ENCODE measurements at regions not wholly inside any gene's neighbourhood (a gene's known extent, or its start where the extent isn't known, plus 50 kb on each side); places are given as distances from the start of the nearest gene placed in this dataset.

GRCh38 chr4:188197566-188197965 lies 58.3 kb downstream of the TRIML1 start:
- Mint-ChIP-seq H3K27ac (no peak overlapping the region), H3K4me3 (no peak overlapping the region), H3K4me1 (ENCODE audit: low read depth) (no peaks in the 10 kb centered on the region), H3K36me3 (ENCODE audit: low read depth) (no peaks in the 10 kb centered on the region), H3K27me3 (no peaks in the 10 kb centered on the region), H3K9me3 (peaks cover 15% of the 10 kb centered on the region)
- DNase-seq = no peak

- no peaks in the 10 kb centered on the region for H3K36me3 Mint-ChIP-seq (ENCODE audit: low read depth)
- H3K9me3 Mint-ChIP-seq = peaks cover 14% of the 10 kb centered on the region
- no peak overlapping the region for H3K4me3 Mint-ChIP-seq
- no peaks in the 10 kb centered on the region for H3K27me3 Mint-ChIP-seq
- no peak for DNase-seq
- H3K4me1 Mint-ChIP-seq (ENCODE audit: low read depth) = no peaks in the 10 kb centered on the region
- H3K27ac Mint-ChIP-seq = no peak overlapping the region
Measured at GRCh38 chr4:188198982-188199792, 59.9 kb downstream of the TRIML1 start.

- Mint-ChIP-seq H3K4me3 (no peak overlapping the region), H3K36me3 (ENCODE audit: low read depth) (no peaks in the 10 kb centered on the region), H3K27ac (no peak overlapping the region), H3K4me1 (ENCODE audit: low read depth) (no peaks in the 10 kb centered on the region), H3K9me3 (peaks cover 16% of the 10 kb centered on the region), H3K27me3 (no peaks in the 10 kb centered on the region)
- no peak for DNase-seq
Measured at GRCh38 chr4:188201851-188202250, 62.6 kb downstream of the TRIML1 start.

- Mint-ChIP-seq H3K9me3 (peaks cover 12% of the 10 kb centered on the region), H3K27me3 (no peaks in the 10 kb centered on the region), H3K36me3 (ENCODE audit: low read depth) (no peaks in the 10 kb centered on the region), H3K4me3 (no peak overlapping the region), H3K4me1 (ENCODE audit: low read depth) (no peaks in the 10 kb centered on the region), H3K27ac (no peak overlapping the region)
- no peak for DNase-seq
Measured at GRCh38 chr4:188206783-188207182, 67.5 kb downstream of the TRIML1 start.

GRCh38 chr4:188214861-188215260 lies 75.6 kb downstream of the TRIML1 start:
- no peak overlapping the region for H3K4me3 Mint-ChIP-seq
- H3K4me1 Mint-ChIP-seq (ENCODE audit: low read depth) = no peaks in the 10 kb centered on the region
- no peaks in the 10 kb centered on the region for H3K27me3 Mint-ChIP-seq
- no peak overlapping the region for H3K27ac Mint-ChIP-seq
- H3K36me3 Mint-ChIP-seq (ENCODE audit: low read depth) = no peaks in the 10 kb centered on the region
- DNase-seq = no peak
- peaks cover 2% of the 10 kb centered on the region for H3K9me3 Mint-ChIP-seq

- no peaks in the 10 kb centered on the region for H3K4me1 Mint-ChIP-seq (ENCODE audit: low read depth)
- H3K27ac Mint-ChIP-seq = no peak overlapping the region
- H3K9me3 Mint-ChIP-seq = peaks cover 2% of the 10 kb centered on the region
- no peaks in the 10 kb centered on the region for H3K36me3 Mint-ChIP-seq (ENCODE audit: low read depth)
- no peak overlapping the region for H3K4me3 Mint-ChIP-seq
- no peaks in the 10 kb centered on the region for H3K27me3 Mint-ChIP-seq
- DNase-seq = no peak
Measured at GRCh38 chr4:188218392-188218791, 79.2 kb downstream of the TRIML1 start.

GRCh38 chr4:188220006-188220405 lies 80.8 kb downstream of the TRIML1 start:
- no peak for DNase-seq
- H3K4me1 Mint-ChIP-seq (ENCODE audit: low read depth) = no peaks in the 10 kb centered on the region
- no peak overlapping the region for H3K27ac Mint-ChIP-seq
- peaks cover 2% of the 10 kb centered on the region for H3K9me3 Mint-ChIP-seq
- no peaks in the 10 kb centered on the region for H3K27me3 Mint-ChIP-seq
- H3K36me3 Mint-ChIP-seq (ENCODE audit: low read depth) = no peaks in the 10 kb centered on the region
- no peak overlapping the region for H3K4me3 Mint-ChIP-seq

GRCh38 chr4:188221090-188221489 lies 81.8 kb downstream of the TRIML1 start:
- H3K27ac Mint-ChIP-seq = no peak overlapping the region

GRCh38 chr4:188228279-188228678 lies 89.0 kb downstream of the TRIML1 start:
- H3K27me3 Mint-ChIP-seq = no peaks in the 10 kb centered on the region
- H3K27ac Mint-ChIP-seq = no peak overlapping the region
- H3K36me3 Mint-ChIP-seq (ENCODE audit: low read depth) = no peaks in the 10 kb centered on the region
- no peaks in the 10 kb centered on the region for H3K4me1 Mint-ChIP-seq (ENCODE audit: low read depth)
- no peak for DNase-seq
- H3K9me3 Mint-ChIP-seq = peaks cover 16% of the 10 kb centered on the region
- no peak overlapping the region for H3K4me3 Mint-ChIP-seq

More at GRCh38 chr4:188221090-188221489, 81.8 kb downstream of the TRIML1 start:
- Mint-ChIP-seq H3K9me3 (peaks cover 5% of the 10 kb centered on the region), H3K4me1 (ENCODE audit: low read depth) (no peaks in the 10 kb centered on the region), H3K4me3 (no peak overlapping the region), H3K36me3 (ENCODE audit: low read depth) (no peaks in the 10 kb centered on the region), H3K27me3 (no peaks in the 10 kb centered on the region)
- DNase-seq = no peak

GRCh38 chr4:188232428-188232827 lies 93.2 kb downstream of the TRIML1 start:
- no peaks in the 10 kb centered on the region for H3K36me3 Mint-ChIP-seq (ENCODE audit: low read depth)
- H3K9me3 Mint-ChIP-seq = peaks cover 10% of the 10 kb centered on the region
- H3K27me3 Mint-ChIP-seq = no peaks in the 10 kb centered on the region
- no peak overlapping the region for H3K27ac Mint-ChIP-seq
- no peaks in the 10 kb centered on the region for H3K4me1 Mint-ChIP-seq (ENCODE audit: low read depth)
- no peak overlapping the region for H3K4me3 Mint-ChIP-seq
- no peak for DNase-seq

GRCh38 chr4:188242041-188242440 lies 102.8 kb downstream of the TRIML1 start:
- Mint-ChIP-seq H3K27me3 (no peaks in the 10 kb centered on the region), H3K27ac (no peak overlapping the region), H3K4me3 (no peak overlapping the region), H3K36me3 (ENCODE audit: low read depth) (no peaks in the 10 kb centered on the region), H3K9me3 (peaks cover 4% of the 10 kb centered on the region), H3K4me1 (ENCODE audit: low read depth) (no peaks in the 10 kb centered on the region)
- DNase-seq = no peak

GRCh38 chr4:188245651-188246050 lies 106.4 kb downstream of the TRIML1 start:
- H3K36me3 Mint-ChIP-seq (ENCODE audit: low read depth) = no peaks in the 10 kb centered on the region
- no peak overlapping the region for H3K4me3 Mint-ChIP-seq
- peaks cover 10% of the 10 kb centered on the region for H3K9me3 Mint-ChIP-seq
- no peak overlapping the region for H3K27ac Mint-ChIP-seq
- DNase-seq = no peak
- no peaks in the 10 kb centered on the region for H3K4me1 Mint-ChIP-seq (ENCODE audit: low read depth)
- H3K27me3 Mint-ChIP-seq = no peaks in the 10 kb centered on the region

- peaks cover 11% of the 10 kb centered on the region for H3K9me3 Mint-ChIP-seq
Measured at GRCh38 chr4:188246488-188246887, 107.2 kb downstream of the TRIML1 start.

GRCh38 chr4:188254211-188254610 lies 115.0 kb downstream of the TRIML1 start:
- peaks cover 11% of the 10 kb centered on the region for H3K9me3 Mint-ChIP-seq

More at GRCh38 chr4:188246488-188246887, 107.2 kb downstream of the TRIML1 start:
- H3K4me3 Mint-ChIP-seq = no peak overlapping the region
- DNase-seq = no peak
- no peak overlapping the region for H3K27ac Mint-ChIP-seq
- H3K27me3 Mint-ChIP-seq = no peaks in the 10 kb centered on the region
- no peaks in the 10 kb centered on the region for H3K36me3 Mint-ChIP-seq (ENCODE audit: low read depth)
- H3K4me1 Mint-ChIP-seq (ENCODE audit: low read depth) = no peaks in the 10 kb centered on the region

GRCh38 chr4:188262464-188262863 lies 123.2 kb downstream of the TRIML1 start:
- DNase-seq = no peak
- no peak overlapping the region for H3K27ac Mint-ChIP-seq
- no peaks in the 10 kb centered on the region for H3K36me3 Mint-ChIP-seq (ENCODE audit: low read depth)
- peaks cover 18% of the 10 kb centered on the region for H3K9me3 Mint-ChIP-seq
- no peak overlapping the region for H3K4me3 Mint-ChIP-seq
- H3K27me3 Mint-ChIP-seq = no peaks in the 10 kb centered on the region
- no peaks in the 10 kb centered on the region for H3K4me1 Mint-ChIP-seq (ENCODE audit: low read depth)

More at GRCh38 chr4:188254211-188254610, 115.0 kb downstream of the TRIML1 start:
- no peaks in the 10 kb centered on the region for H3K4me1 Mint-ChIP-seq (ENCODE audit: low read depth)
- no peak for DNase-seq
- H3K36me3 Mint-ChIP-seq (ENCODE audit: low read depth) = no peaks in the 10 kb centered on the region
- H3K27ac Mint-ChIP-seq = no peak overlapping the region
- H3K27me3 Mint-ChIP-seq = no peaks in the 10 kb centered on the region
- no peak overlapping the region for H3K4me3 Mint-ChIP-seq

Measured in activated T-cell treated with anti-CD3 and anti-CD28 coated beads, Interleukin-2, amount 50 U/mL, for 24 hours (primary cell).